ENCODE measurements at regions not wholly inside any gene's neighbourhood (a gene's known extent, or its start where the extent isn't known, plus 50 kb on each side); places are given as distances from the start of the nearest gene placed in this dataset.

GRCh38 chr12:60693019-60693626, 1097.3 kb downstream of the SLC16A7 start:
- WGBS, 2 donors: 57 to 67% methylated on average over 1 of the region's 1 CpG
- TF ChIP-seq POLR2A (IDR thresholded peaks at IDR 0.05) (no peak), CTCF (IDR thresholded peaks at IDR 0.05) (no peak)
- DNase-seq: no peak
- Histone ChIP-seq H3K36me3 (no peaks in the 10 kb centered on the region), H3K4me1 (no peaks in the 10 kb centered on the region), H3K9me3 (peaks cover 0 to 6% (median 0%) of the 10 kb centered on the region in 3 donors), H3K27ac (no peak overlapping the region), H3K27me3 (no peaks in the 10 kb centered on the region), H3K4me3 (no peak overlapping the region)
- intact Hi-C loops (cut with DNase I): no loop called here

DNA sequence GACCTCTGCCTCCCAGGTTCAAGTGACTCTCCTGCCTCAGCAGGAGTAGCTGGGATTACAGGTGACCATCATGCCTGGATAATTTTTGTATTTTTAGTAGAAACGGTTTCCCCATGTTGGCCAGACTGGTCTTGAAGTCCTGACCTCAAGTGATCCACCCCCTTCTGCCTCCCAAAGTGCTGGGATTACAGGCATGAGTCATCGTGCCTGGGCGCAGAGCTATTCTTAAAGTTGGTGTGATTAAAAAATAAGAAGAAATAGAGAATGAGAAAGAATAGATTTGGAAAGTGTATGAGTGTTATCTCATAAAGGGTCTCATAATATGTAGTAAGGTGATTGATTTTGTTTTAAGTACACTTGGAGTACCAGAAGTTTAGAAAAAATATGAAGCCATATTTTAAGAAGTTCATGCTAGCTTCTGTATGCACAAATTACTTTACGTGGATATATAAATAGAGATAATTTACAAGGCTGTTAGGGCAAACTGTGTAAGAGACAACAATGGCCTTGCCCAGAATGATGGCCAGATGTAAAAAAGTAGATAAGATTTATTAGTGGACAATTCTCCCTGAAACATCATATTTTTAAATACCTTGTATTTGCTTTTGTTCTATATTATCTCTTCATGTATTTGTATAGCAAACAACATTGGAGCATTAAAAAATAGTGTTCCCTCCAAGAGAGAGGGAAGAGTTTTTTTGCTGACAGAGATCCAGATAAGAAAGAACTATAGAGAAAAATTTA, 1108.5 kb downstream of the SLC16A7 start:
- intact Hi-C loops (cut with DNase I): no loop called here
- WGBS, 2 donors: 55 to 62% methylated on average over 4 of the region's 4 CpGs
- Histone ChIP-seq H3K4me1 (no peaks in the 10 kb centered on the region), H3K27ac (no peak overlapping the region), H3K27me3 (no peaks in the 10 kb centered on the region), H3K36me3 (no peaks in the 10 kb centered on the region), H3K4me3 (no peak overlapping the region), H3K9me3 (peaks cover 0 to 3% (median 0%) of the 10 kb centered on the region in 3 donors)
- no peak for DNase-seq
- no peak for TF ChIP-seq POLR2A (IDR thresholded peaks at IDR 0.05)
- no peak for TF ChIP-seq CTCF (IDR thresholded peaks at IDR 0.05)

- 54 to 60% methylated on average over 1 of the region's 1 CpG for WGBS, 2 donors
- Histone ChIP-seq H3K36me3 (no peaks in the 10 kb centered on the region), H3K9me3 (no peaks in the 10 kb centered on the region), H3K4me3 (no peak overlapping the region), H3K27ac (no peak overlapping the region), H3K4me1 (no peaks in the 10 kb centered on the region), H3K27me3 (no peaks in the 10 kb centered on the region)
- DNase-seq: no peak
- intact Hi-C loops (cut with DNase I): no loop called here
- TF ChIP-seq CTCF (IDR thresholded peaks at IDR 0.05): no peak
- TF ChIP-seq POLR2A (IDR thresholded peaks at IDR 0.05): no peak
Observed at GRCh38 chr12:60710246-60710645, 1114.4 kb downstream of the SLC16A7 start.

DNA sequence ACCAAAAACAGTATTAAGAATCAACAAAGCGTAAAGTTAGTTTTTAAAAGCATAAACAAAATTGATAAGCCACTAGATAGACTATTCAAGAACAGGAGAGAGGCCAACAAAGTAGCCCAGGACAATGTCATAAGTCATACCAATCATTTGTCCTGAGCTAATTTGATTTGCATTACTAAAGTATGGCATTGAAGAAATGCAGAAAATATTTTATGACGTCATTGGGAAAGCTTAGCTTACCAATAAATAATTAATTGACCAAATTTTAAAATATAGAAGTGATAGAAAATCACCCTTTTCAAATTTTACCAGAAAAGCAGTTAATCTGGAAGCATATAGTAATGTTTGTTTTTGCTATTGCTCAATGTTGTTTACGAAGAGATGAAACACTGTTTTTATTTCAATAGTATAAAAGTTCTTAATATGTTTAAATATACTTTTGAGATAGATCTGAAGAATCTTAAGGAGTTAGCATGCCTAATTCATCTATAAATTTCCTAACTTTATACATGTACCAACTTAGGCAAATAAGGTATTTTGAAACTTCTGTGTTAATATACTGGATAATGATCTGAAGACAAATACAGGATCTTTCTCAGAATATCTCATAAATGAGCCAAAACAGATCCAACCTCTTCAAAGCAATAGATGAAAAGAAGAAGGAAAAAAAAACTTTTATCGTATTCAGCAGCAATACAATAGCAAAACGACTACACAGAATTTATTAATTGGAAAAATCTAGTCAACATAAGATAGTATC, 1118.5 kb downstream of the SLC16A7 start:
- intact Hi-C loops (cut with DNase I): no loop called here
- H3K27me3 ChIP-seq: no peaks in the 10 kb centered on the region
- DNase-seq: no peak
- no peaks in the 10 kb centered on the region for H3K9me3 ChIP-seq
- H3K4me1 ChIP-seq: no peaks in the 10 kb centered on the region
- H3K4me3 ChIP-seq: no peak overlapping the region
- 72 to 80% methylated on average over 5 of the region's 5 CpGs for WGBS, 2 donors
- TF ChIP-seq POLR2A (IDR thresholded peaks at IDR 0.05) (no peak), CTCF (IDR thresholded peaks at IDR 0.05) (no peak)
- no peaks in the 10 kb centered on the region for H3K36me3 ChIP-seq
- H3K27ac ChIP-seq: no peak overlapping the region

DNA sequence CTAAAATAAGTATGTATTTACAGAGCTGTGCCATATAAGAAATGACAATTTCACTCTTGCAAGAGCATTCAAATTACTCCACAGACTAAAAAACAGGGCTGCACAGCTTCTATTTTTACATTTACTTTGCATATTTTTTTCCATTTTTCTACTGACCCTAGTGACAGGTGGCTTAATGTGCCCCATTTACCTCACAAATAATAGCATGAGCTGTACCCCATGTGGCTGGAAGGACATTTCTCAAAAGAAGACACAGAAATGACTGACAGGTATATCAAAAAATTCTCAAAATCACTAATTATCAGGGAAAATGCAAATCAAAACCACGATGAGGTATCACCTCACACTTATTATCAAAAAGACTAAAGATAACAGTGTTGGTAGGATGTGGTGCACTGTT, 1128.6 kb downstream of the SLC16A7 start:
- TF ChIP-seq CTCF (IDR thresholded peaks at IDR 0.05): no peak
- no peak for TF ChIP-seq POLR2A (IDR thresholded peaks at IDR 0.05)
- Histone ChIP-seq H3K4me1 (no peaks in the 10 kb centered on the region), H3K9me3 (no peaks in the 10 kb centered on the region), H3K27ac (no peak overlapping the region), H3K4me3 (no peak overlapping the region), H3K36me3 (no peaks in the 10 kb centered on the region), H3K27me3 (no peaks in the 10 kb centered on the region)
- WGBS, 2 donors: 43 to 50% methylated on average over 1 of the region's 1 CpG
- intact Hi-C loops (cut with DNase I): no loop called here
- no peak for DNase-seq
